GM21619 (cell line): ENCODE measurements at regions not wholly inside any gene's neighbourhood (a gene's known extent, or its start where the extent isn't known, plus 50 kb on each side); places are given as distances from the start of the nearest gene placed in this dataset.
"Not testable (repeated sequence)": the region's sequence is repeated elsewhere in the genome, so short reads cannot be mapped to it uniquely, and the experiment has no call there.

Experiments used
- ATAC-seq: cut with Tn5 transposase; IDR thresholded peaks from one replicate; pipeline ENCODE4 v1.9.1; 2021; ENCODE audit not compliant: unreplicated experiment

GRCh38 chr13:60933638-60934037, 482.0 kb downstream of the PCDH20 start:
- ATAC-seq = no peak

DNA sequence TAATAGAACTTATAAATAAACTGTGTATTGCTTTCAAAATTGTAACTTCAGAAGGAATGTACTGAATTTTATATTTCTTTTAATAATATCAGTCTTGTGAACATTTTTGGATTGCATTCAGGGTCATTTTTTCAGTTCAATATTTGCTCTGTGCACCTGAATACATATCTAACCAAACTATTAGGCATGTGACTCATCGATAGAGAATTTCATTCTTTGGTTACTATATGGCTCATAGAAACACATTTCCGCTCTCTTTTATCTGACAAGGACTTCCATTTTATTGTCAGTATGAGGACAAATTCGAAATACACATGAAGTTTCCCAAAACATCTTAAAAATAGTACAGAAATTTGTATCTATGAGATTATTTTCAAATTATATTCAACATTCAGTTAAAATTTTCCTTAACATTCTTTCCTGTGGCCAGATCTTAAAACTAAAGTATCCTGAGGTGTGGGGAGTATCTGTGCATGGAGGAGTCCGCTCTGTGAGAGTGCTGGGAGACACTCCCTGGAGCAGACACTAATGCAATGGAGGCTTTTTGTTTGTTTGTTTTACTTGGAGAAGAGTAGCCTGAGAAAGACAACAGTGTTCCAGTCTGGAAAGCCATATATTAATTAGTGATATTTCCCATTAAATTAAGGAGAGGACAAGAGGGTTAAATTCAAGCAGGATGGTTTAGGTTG, 483.6 kb downstream of the PCDH20 start:
- no peak for ATAC-seq

GRCh38 chr13:60925686-60926085, 490.0 kb downstream of the PCDH20 start:
- no peak for ATAC-seq

DNA sequence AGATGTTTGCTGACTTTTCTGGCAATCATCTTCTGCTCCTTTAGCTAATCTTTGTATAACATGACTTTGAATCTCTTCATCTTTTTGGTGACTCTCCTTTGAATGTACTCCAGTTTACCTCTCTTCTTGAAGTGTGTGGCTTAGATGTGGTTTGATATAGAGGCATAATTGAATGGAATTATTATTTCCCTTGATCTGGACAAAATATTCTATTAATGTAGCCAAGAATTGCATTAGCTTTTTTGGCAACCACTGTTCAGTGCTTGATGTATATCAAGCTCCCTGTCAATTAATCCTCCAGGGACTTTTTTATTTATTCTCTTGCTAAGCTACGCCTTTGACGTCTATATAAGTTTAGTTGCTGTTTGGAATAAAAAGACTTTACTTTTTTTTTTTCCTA, 490.8 kb downstream of the PCDH20 start:
- ATAC-seq = no peak

DNA sequence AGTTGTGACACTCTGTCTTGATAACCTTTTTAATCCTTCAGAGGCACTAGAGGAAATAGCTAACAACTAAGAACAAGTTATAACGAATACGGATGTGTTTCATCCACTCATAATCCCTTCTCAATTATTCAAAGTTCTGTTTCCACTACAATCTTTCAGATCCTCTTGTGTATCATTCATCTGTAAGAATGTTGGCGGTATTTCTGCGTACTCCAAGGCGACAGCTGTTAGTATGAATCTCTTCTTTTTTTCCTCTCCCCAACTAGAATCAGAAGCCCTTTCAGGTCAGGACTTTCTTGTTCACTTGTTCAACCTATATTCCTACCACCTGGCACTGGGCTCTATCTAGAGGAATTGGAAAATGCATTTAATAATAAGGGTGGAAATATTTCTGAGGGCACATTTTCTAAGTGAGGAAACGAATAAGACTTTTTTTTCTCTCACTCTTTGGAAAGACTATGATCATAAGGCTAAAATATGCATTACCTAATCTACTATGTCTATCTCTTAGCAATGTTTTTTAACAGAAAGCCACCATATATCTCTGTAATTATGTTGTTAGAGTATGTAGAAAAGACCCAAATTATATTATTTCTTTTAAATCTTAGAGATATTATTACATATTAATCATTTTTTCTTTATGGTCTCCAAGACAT, 492.9 kb downstream of the PCDH20 start:
- no peak for ATAC-seq

DNA sequence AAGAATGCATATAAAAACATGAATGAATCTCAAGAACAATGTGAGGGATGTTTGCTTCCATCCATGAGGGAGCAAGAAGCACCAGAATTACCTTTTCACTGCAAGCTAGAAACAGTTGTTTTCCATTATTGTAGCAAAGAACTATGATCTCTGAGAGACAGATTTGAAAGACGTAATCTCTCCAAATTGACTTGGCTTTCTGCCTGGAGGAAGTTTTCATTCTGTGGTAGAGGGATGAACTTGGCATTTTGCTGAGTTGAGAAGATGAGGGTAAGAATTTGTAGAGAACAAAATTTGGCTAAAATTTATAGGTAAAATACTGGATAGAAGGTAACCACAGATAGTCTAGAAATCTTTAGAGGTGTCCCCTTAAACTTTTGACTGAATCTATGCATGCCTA, 496.8 kb downstream of the TDRD3 start:
- ATAC-seq = no peak

- no peak for ATAC-seq
These were observed 490.7 kb downstream of the TDRD3 start for GRCh38 chr13:60887711-60888110.

DNA sequence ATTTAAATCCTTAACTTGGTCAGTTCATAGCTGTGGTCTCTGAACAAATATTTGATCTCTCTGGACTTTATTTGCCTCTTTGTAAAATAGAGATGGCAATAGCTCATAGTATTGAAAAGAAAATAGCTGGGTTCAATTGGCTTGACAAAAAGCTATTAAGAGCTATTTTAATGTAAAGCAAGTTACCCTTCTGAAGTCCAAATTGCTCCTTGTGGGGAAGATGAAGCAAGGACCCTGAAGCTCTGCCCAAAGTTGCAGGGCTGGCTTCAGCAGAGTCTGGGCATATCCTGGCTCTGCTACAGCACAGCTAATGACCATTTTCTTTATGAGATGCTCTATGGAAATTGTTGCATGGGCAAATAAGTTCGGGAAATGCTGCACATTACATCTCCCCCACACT, 484.5 kb downstream of the TDRD3 start:
- no peak for ATAC-seq

- ATAC-seq = no peak
These were observed 476.1 kb downstream of the TDRD3 start for GRCh38 chr13:60873116-60873515.

DNA sequence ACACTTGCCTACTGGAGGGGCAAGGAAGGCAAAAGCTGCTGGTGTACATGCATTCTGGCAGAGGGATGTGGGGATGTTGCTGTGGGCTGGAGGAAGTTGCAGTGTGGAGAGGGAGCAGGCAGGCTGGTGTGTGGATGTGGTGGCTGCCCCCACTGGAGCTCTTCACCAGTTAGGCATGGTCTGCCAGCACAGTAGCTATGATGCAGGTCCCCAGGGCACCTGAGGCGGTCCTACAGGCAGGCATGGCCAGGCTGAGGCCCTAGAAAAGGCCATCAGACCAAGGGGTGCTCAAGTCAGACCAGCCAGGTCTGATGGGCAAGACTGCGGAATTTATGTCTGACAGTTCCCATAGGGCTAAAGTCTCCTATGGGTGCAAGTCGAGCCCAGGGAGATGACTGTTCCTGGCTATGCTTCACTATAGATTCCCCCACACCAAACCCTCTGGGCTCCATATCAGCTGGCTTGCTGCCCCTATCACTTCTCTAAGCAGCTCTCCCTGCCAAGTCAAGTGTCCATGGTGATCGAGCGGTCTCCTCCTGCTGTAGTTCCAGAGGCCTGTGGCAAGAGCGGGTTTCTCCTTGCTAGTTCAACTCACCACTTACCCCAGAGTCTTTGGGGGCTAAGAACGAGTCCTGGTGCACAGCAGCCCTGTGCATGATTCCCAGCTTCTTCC, 473.1 kb downstream of the TDRD3 start:
- ATAC-seq = no peak

DNA sequence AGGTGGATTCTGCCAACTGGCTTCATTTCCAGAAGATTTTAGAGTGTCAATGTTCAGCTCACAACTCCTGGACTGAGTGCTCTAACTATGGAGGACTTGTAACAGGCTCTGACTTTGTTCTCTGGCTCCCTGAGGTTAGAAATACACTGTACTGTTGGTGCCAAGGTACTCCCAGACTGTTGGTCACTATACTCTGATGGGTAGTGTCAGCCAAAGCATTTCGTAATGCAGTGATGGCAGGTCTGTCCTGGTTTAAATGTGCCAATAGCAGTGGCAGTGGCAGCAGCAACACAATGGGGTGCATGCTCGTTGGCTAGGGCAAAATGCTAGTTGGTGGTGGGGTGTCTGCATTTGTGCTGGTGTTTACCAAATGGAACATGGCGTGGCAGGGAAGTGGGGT, 472.2 kb downstream of the TDRD3 start:
- no peak for ATAC-seq

GRCh38 chr13:60862036-60862435, 465.0 kb downstream of the TDRD3 start:
- ATAC-seq = no peak

DNA sequence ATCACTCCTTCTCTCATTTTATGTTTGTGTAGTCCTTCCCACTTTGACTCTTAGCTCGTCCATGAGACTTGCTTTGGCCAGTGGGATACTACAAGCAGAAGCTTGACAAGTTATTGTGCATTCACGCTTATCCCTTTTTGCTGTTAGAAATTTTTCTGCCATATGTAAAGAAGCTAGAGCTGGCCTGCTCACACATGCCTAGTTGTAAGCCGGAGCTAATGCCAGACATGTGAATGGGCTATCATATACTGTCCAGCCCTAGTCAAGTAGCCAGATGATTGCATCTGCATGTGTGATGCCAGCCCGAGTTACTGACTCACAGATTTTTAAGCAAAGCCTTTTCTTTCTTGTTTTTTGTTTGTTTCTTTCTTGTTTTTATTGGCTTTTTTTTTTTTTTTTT, 460.7 kb downstream of the TDRD3 start:
- ATAC-seq = no peak

DNA sequence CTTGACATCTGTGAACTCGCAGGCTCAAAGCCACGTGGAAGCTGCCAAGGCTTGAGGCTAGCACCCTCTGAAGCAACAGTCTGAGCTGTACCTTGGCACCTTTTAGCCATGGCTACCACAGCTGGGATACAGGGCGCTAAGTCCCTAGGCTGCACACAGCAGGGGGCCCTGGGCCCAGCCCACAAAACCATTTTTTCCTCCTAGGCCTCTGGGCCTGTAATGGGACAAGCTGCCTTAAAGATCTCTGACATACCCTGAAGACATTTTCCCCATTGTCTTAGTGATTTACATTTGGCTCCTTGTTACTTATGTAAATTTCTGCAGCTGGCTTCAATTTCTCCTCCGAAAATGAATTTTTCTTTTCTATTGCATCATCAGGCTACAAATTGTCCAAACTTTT, 455.9 kb downstream of the TDRD3 start:
- no peak for ATAC-seq

GRCh38 chr13:60851378-60851777, 454.4 kb downstream of the TDRD3 start:
- no peak for ATAC-seq

DNA sequence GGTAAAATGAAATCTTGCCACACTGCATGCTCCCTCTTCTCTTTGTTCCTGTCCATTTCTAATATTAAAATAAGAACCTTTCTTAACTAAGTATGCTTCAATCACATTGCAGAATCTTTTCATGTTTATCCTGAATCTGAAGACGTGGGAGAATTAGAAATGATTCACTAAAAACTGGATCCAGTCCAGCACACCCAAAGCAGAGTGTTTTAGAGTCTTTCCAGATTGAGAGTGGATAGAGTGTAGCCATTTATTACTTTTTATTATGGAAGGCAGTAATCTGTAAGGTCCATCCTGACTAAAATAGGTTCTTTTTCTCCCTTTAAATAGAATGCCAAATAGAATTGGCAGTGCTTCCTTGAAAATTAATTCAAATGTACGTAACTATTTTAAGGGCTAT, 453.5 kb downstream of the TDRD3 start:
- ATAC-seq = no peak

DNA sequence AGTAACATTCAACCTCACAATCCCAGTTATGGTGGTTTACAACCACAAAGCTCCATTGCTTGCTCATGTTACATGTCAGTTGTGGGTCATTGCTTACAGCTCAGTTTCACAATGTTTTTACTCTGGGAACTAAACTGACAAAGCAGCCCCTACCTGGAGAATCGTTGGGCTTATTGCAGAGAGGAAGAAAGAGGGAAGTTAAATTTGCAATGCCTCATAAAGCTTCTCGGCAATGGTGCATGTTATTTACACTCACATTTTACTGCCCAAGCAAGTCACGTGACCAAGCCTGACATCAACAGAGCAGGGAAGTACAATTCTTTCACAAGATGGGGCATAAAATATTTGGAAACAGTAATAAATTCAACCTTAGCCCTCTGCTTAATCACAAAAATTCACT, 441.6 kb downstream of the TDRD3 start:
- ATAC-seq = no peak

DNA sequence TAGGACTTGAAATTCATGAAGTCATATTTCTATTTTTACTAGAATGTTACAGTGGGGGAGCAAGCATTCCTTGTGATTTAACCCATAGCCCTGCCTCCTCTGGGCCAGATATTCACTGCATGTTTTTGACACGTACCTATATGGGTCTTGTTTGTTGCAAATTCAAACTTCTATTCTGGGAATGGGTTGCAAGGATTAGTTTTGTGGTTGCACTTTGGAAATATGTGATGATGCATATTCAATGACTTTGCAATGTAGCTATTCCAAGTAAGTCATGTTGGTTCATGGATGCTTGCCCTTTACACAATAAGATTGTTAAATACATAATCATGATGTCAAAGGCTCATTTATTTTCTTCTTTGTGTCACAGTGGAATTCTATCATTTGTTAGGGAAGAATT, 440.8 kb downstream of the TDRD3 start:
- ATAC-seq = no peak

- ATAC-seq = no peak
These were observed 439.8 kb downstream of the TDRD3 start for GRCh38 chr13:60836821-60837220.

DNA sequence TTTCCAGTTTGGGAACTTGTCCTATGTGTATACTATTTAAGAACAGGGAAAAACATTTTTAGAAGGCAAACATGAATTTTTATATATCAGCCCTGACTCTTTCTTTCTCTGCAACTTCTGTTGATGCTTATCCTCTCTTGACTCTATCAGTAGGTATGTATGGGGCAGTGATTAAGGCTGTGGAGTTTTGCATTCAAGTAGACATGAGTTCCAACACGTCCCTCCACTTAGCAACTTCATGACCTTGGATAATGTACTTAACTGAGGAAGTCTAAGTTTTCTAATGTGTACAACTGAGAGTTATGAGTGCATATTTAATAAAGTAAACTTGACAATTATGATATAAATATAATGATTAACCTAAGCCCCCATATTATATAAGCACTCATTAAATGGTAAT, 414.6 kb downstream of the TDRD3 start:
- no peak for ATAC-seq

DNA sequence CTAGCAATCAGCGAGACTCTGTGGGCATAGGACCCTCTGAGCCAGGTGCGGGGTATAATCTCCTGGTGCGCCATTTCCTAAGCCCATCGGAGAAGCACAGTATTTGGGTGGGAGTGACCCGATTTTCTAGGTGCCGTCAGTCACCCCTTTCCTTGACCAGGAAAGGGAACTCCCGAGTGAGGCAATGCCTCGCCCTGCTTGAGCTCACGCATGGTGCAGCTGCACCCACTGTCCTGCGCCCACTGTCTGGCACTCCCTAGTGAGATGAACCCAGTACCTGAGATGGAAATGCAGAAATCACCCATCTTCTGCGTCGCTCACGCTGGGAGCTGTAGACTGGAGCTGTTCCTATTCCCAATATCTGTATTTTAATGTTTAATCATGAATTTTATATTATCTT, 408.6 kb downstream of the TDRD3 start:
- not testable (repeated sequence) for ATAC-seq

GRCh38 chr13:60798503-60798902, 401.5 kb downstream of the TDRD3 start:
- ATAC-seq = no peak
